ENCODE measurements at regions not wholly inside any gene's neighbourhood (a gene's known extent, or its start where the extent isn't known, plus 50 kb on each side); places are given as distances from the start of the nearest gene placed in this dataset.

DNA sequence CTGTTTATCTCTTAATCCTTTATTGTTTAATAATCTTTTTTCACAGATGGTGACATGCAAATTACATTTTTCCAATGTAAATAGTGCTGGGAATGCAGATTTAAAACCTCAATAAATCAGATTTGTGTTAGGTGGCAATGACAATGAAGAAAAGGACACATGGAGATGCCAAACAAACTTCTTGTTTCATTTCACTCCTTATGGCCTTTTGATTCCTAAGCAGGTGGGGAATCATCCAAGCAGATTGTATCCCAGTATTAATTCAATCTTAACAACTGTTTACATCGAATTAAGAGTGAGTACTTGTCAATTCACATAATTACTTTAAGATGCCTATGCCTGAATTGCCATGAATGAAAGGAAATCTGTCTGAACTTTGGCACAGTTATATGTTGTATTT lies 98.9 kb upstream of the RGS18 start:
- intact Hi-C loops (cut with micrococcal nuclease) (no loop called here), in situ Hi-C loops (cut with MboI; ENCODE audit: low sequenced_read_pairs) (no loop called here), dilution Hi-C loops (cut with HindIII; ENCODE audit: low sequenced_read_pairs, unreplicated experiment) (no loop called here)
- no TSS peak for BruUV-seq (replicated peaks)
- no peak overlapping the region for H4K5ac ChIP-seq (ENCODE audit: low read depth, low read length)
- POLR2A ChIA-PET (ENCODE audit: unreplicated experiment): no interaction called here
- H2BK120ac ChIP-seq (ENCODE audit: low read depth, low read length): no peak overlapping the region
- WGBS, 2 experiments (ENCODE audit: extremely low coverage in 2 of 2, insufficient read length in 1 of 2): no CpG with 5 or more reads among the region's 1 CpG
- no peak overlapping the region for H2AK9ac ChIP-seq (replicated peaks; ENCODE audit: low read depth, low read length, poor library complexity)
- no peak overlapping the region for H2BK5ac ChIP-seq (ENCODE audit: low read depth, low read length, poor library complexity, severe bottlenecking)
- no peak overlapping the region for H3K14ac ChIP-seq (replicated peaks; ENCODE audit: low read depth, low read length)
- H2AFZ ChIP-seq (replicated peaks; ENCODE audit: low read length, poor library complexity): no peak overlapping the region
- TF ChIP-seq MXI1 (IDR thresholded peaks at IDR 0.05; ENCODE audit: borderline replicate concordance, low read depth, low read length): no peak
- no peak for TF ChIP-seq CHD1 (IDR thresholded peaks at IDR 0.05; ENCODE audit: low read depth, low read length)
- TF ChIP-seq MAFK (IDR thresholded peaks at IDR 0.05; ENCODE audit: low read depth, low read length): no peak
- TF ChIP-seq SMC3 (IDR thresholded peaks at IDR 0.05; ENCODE audit: low read depth, low read length): no peak
- TF ChIP-seq, protein P1, sequence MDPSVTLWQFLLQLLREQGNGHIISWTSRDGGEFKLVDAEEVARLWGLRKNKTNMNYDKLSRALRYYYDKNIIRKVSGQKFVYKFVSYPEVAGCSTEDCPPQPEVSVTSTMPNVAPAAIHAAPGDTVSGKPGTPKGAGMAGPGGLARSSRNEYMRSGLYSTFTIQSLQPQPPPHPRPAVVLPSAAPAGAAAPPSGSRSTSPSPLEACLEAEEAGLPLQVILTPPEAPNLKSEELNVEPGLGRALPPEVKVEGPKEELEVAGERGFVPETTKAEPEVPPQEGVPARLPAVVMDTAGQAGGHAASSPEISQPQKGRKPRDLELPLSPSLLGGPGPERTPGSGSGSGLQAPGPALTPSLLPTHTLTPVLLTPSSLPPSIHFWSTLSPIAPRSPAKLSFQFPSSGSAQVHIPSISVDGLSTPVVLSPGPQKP (IDR thresholded peaks at IDR 0.05; ENCODE audit: borderline replicate concordance, low read depth, low read length): no peak
- TF ChIP-seq BHLHE40 (IDR thresholded peaks at IDR 0.05; ENCODE audit: low read depth, low read length): no peak
- TF ChIP-seq, protein P2, sequence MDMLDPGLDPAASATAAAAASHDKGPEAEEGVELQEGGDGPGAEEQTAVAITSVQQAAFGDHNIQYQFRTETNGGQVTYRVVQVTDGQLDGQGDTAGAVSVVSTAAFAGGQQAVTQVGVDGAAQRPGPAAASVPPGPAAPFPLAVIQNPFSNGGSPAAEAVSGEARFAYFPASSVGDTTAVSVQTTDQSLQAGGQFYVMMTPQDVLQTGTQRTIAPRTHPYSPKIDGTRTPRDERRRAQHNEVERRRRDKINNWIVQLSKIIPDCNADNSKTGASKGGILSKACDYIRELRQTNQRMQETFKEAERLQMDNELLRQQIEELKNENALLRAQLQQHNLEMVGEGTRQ (IDR thresholded peaks at IDR 0.05; ENCODE audit: low read depth, low read length): no peak
- no peak for TF ChIP-seq RAD21 (IDR thresholded peaks at IDR 0.05; ENCODE audit: low read length)
- no peak for TF ChIP-seq FOS (IDR thresholded peaks at IDR 0.05; ENCODE audit: low read depth, low read length)
- no peak for TF ChIP-seq NFE2L2 (IDR thresholded peaks at IDR 0.05; ENCODE audit: low read depth, low read length)
- H3K9ac ChIP-seq (ENCODE audit: low read depth, low read length): no peak overlapping the region
- H3K9me1 ChIP-seq (ENCODE audit: insufficient read depth, low read length): no peaks in the 10 kb centered on the region
- H2AK5ac ChIP-seq (ENCODE audit: low read depth, low read length): no peak overlapping the region
- no peak overlapping the region for H4K91ac ChIP-seq (ENCODE audit: insufficient read depth, low read depth, low read length)
- no peaks in the 10 kb centered on the region for H3K4me1 ChIP-seq (ENCODE audit: control insufficient read depth, insufficient read depth, low read length)
- no peaks in the 10 kb centered on the region for H3K9me3 ChIP-seq (ENCODE audit: control insufficient read depth, insufficient read depth, low read length)
- no peak overlapping the region for H3K23ac ChIP-seq (ENCODE audit: low read depth, low read length)
- no peak for ATAC-seq (ENCODE audit: low read depth)
- H3K56ac ChIP-seq (ENCODE audit: extremely low read depth, insufficient read depth, low read length): no peak overlapping the region
- no peak overlapping the region for H2BK20ac ChIP-seq (ENCODE audit: low read depth, low read length)
- H3K4me2 ChIP-seq (ENCODE audit: low read depth, low read length): no peak overlapping the region
- no peak for DNase-seq
- no peaks in the 10 kb centered on the region for H3K79me1 ChIP-seq (ENCODE audit: low read depth in 1 of 2, low read length in 2 of 2)
- no peak overlapping the region for H3K27ac ChIP-seq (ENCODE audit: insufficient read depth, low read length)
- H3K4me3 ChIP-seq (ENCODE audit: insufficient read depth, low read depth, low read length): no peak overlapping the region
- CTCF ChIA-PET: no interaction called here
- no peaks in the 10 kb centered on the region for H3K36me3 ChIP-seq (ENCODE audit: control insufficient read depth, insufficient read depth, low read length)
- no peak overlapping the region for H2BK15ac ChIP-seq (ENCODE audit: low read depth, low read length)
- no peaks in the 10 kb centered on the region for H3K27me3 ChIP-seq (ENCODE audit: control insufficient read depth, insufficient read depth, low read length)
- H4K8ac ChIP-seq (ENCODE audit: low read depth in 2 of 2, low read length in 2 of 2): no peak overlapping the region
- no peaks in the 10 kb centered on the region for H4K20me1 ChIP-seq (ENCODE audit: insufficient read depth, low read length)
- H3K4ac ChIP-seq (ENCODE audit: low read depth, low read length): no peak overlapping the region
- no peak overlapping the region; the same call in 1 of the 2 replicates for H3K18ac ChIP-seq (ENCODE audit: low read depth, low read length)

Measured in IMR-90 (cell line).